ENCODE measurements at regions not wholly inside any gene's neighbourhood (a gene's known extent, or its start where the extent isn't known, plus 50 kb on each side); places are given as distances from the start of the nearest gene placed in this dataset.

- TF ChIP-seq SIN3A (IDR thresholded peaks at IDR 0.05; ENCODE audit: borderline replicate concordance, insufficient read depth, low read length), result no peak
- no peak for TF ChIP-seq TAF1 (IDR thresholded peaks at IDR 0.05; ENCODE audit: borderline replicate concordance, insufficient read depth, low read length)
- no peak for TF ChIP-seq FOXP2 (optimal IDR thresholded peaks at IDR 0.05; ENCODE audit: borderline replicate concordance, extremely low read depth, extremely low read length, insufficient read depth)
- no peak for TF ChIP-seq REST (IDR thresholded peaks at IDR 0.05; ENCODE audit: insufficient read depth in 1 of 2, low read depth in 2 of 2, low read length in 2 of 2)
- TF ChIP-seq POLR2AphosphoS5 (IDR thresholded peaks at IDR 0.05; ENCODE audit: low read depth, low read length), result no peak
These were observed 136.3 kb downstream of the KCNJ12 start for GRCh38 chr17:21512307-21513011.

DNA sequence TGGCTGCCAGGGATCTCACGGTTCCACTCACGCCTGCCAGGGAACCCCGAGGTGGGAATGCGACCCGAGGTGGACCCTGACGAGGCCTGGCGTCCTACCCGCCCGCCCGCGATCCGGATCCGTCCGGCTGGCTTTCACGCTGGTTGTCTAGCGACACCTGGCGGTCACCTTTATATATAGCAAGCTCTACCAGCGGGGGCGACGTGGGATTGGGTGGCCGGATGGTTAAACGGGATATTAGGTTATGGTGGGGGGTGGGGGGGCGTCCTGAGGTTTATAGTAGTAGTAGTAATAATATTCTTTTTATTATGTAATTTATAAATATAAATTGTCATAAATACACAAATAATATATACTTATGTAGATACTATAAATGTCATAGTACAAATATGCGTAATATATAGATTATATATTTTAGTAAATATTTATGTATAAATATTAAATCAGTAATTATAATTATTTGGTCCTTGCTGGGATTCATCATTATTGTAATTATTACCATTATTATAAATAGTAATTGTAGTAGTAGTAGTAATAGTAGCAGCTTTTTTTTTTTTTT, 136.9 kb downstream of the KCNJ12 start:
- no peak for TF ChIP-seq FOXP2 (optimal IDR thresholded peaks at IDR 0.05; ENCODE audit: borderline replicate concordance, extremely low read depth, extremely low read length, insufficient read depth)
- no peak for TF ChIP-seq TAF1 (IDR thresholded peaks at IDR 0.05; ENCODE audit: borderline replicate concordance, insufficient read depth, low read length)

GRCh38 chr17:21517538-21518293, 141.6 kb downstream of the KCNJ12 start:
- TF ChIP-seq TAF1 (IDR thresholded peaks at IDR 0.05; ENCODE audit: borderline replicate concordance, insufficient read depth, low read length) (no peak), SIN3A (IDR thresholded peaks at IDR 0.05; ENCODE audit: borderline replicate concordance, insufficient read depth, low read length) (no peak), POLR2AphosphoS5 (IDR thresholded peaks at IDR 0.05; ENCODE audit: low read depth, low read length) (no peak), REST (IDR thresholded peaks at IDR 0.05; ENCODE audit: insufficient read depth in 1 of 2, low read depth in 2 of 2, low read length in 2 of 2) (no peak), FOXP2 (optimal IDR thresholded peaks at IDR 0.05; ENCODE audit: borderline replicate concordance, extremely low read depth, extremely low read length, insufficient read depth) (no peak)

- TF ChIP-seq SIN3A (IDR thresholded peaks at IDR 0.05; ENCODE audit: borderline replicate concordance, insufficient read depth, low read length) (no peak), TAF1 (IDR thresholded peaks at IDR 0.05; ENCODE audit: borderline replicate concordance, insufficient read depth, low read length) (no peak), FOXP2 (optimal IDR thresholded peaks at IDR 0.05; ENCODE audit: borderline replicate concordance, extremely low read depth, extremely low read length, insufficient read depth) (no peak), POLR2AphosphoS5 (IDR thresholded peaks at IDR 0.05; ENCODE audit: low read depth, low read length) (no peak), REST (IDR thresholded peaks at IDR 0.05; ENCODE audit: insufficient read depth in 1 of 2, low read depth in 2 of 2, low read length in 2 of 2) (no peak)
These were observed 146.7 kb downstream of the KCNJ12 start for GRCh38 chr17:21522755-21523336.

DNA sequence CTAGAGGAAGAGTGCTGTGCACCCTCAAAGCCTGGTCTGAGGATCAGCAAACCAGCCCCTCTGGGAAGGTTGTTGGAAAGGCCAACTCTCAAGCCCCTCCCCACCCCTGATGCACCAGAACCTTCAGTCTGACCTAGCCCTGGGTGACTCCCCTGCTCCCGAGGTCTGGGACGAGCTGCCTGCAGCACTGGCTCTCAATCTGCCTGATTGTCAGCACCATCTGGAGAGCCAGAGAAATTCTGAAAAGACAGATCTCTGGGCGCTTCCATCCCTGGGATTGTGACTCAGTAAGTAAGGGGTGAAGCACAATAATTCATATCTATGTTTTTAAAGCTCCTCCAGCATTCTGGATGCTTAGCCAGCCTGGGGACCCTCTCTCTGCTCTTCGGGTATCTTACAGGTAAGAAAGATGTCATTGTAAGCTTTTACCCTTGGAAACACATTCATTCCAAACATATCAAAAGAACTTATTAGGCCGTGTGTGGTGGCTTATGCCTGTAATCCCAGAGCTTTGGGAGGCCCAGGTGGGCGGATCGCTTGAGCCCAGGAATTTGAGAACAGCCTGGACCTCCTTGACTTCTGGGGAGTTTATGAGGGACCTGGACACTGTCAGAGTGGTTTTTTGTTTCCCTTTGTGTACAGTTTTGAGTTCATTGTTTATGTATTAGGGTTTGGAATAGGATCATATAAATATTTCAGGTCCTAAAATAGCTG, 147.5 kb downstream of the KCNJ12 start:
- TF ChIP-seq FOXP2 (optimal IDR thresholded peaks at IDR 0.05; ENCODE audit: borderline replicate concordance, extremely low read depth, extremely low read length, insufficient read depth) (no peak), SIN3A (IDR thresholded peaks at IDR 0.05; ENCODE audit: borderline replicate concordance, insufficient read depth, low read length) (no peak), POLR2AphosphoS5 (IDR thresholded peaks at IDR 0.05; ENCODE audit: low read depth, low read length) (no peak), TAF1 (IDR thresholded peaks at IDR 0.05; ENCODE audit: borderline replicate concordance, insufficient read depth, low read length) (no peak), REST (IDR thresholded peaks at IDR 0.05; ENCODE audit: insufficient read depth in 1 of 2, low read depth in 2 of 2, low read length in 2 of 2) (no peak)
